C4-2B (cell line): ENCODE measurements at regions not wholly inside any gene's neighbourhood (a gene's known extent, or its start where the extent isn't known, plus 50 kb on each side); places are given as distances from the start of the nearest gene placed in this dataset.

Experiments
- H3K27ac ChIP-seq: fragments of 450-650 bp; 2 replicates; pipeline ENCODE4 v1.5.1; 2017
- CTCF ChIP-seq: fragments of 450-650 bp; conservative IDR thresholded peaks from 2 replicates; pipeline ENCODE4 v1.5.1; 2017; ENCODE audit warnings: mild to moderate bottlenecking
- ZFX ChIP-seq: fragments of 450-650 bp; IDR thresholded peaks from 2 replicates; pipeline ENCODE4 v1.6.1; 2017

- TF ChIP-seq ZFX (no peak), CTCF (no peak)
- H3K27ac ChIP-seq: no peak overlapping the region
Measured at GRCh38 chrX:99184153-99184552, 1225.9 kb downstream of the PCDH19 start.

DNA sequence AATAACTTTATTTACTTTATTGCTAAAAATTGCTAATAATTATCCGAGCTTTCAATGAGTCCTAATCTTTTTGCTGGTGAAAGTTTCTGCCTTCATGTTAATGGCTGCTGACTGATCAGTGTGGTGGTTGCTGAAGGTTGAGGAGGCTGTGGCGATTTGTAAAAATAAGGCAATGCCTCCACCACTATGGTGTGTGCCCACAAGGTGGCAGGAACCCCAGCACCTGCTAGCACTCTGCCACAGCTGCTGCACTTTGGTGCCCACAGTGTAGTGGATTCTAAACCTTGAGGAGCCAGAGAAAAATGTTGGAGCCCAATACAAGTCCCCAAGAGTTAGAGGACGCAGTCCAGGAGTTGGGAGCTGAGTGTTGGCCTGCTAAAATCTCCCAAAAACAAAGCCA lies 1237.1 kb downstream of the PCDH19 start:
- TF ChIP-seq CTCF (peak; percentile 21), ZFX (no peak)

DNA sequence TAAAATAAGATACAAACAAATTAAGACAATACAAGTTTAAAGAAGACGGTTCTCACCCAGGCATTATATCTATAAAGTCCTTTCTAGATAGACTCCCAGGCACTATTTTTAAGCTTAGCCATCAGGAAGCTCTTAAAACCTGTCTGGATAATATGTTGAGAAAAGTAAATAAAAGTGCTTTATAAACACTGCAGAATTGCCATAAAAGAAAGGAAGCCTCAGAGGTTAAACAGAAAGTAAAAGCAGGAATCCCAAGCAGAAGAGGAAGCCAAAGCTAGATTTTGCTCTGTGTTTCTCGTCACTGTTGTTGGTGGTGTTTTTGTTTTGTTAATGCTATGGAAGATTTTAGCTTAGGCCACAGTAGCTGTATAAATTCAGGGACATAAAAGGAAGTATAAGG lies 1267.3 kb downstream of the PCDH19 start:
- no peak overlapping the region for H3K27ac ChIP-seq
- TF ChIP-seq ZFX (no peak), CTCF (no peak)

More for the DNA sequence above, 1237.1 kb downstream of the PCDH19 start:
- no peak overlapping the region for H3K27ac ChIP-seq

DNA sequence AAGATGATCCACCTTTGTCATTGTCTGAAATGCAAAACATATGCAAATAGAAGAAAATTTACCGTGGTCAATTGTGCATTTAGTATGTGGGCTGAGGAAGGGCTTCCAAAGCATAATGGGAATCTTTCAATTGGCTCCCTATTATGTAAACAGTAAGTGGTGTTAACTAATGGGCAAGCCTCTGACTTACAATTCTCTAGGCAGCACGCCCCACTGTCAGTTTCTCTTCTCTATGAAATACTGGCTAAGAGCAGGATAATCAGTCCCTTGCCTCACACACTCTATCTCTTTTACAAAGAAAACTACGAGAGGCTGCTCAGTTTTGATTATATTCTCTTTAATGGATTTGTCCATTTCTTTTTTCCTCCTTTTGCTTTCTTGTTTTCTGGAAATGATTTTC lies 1272.6 kb downstream of the PCDH19 start:
- no peak for TF ChIP-seq CTCF

DNA sequence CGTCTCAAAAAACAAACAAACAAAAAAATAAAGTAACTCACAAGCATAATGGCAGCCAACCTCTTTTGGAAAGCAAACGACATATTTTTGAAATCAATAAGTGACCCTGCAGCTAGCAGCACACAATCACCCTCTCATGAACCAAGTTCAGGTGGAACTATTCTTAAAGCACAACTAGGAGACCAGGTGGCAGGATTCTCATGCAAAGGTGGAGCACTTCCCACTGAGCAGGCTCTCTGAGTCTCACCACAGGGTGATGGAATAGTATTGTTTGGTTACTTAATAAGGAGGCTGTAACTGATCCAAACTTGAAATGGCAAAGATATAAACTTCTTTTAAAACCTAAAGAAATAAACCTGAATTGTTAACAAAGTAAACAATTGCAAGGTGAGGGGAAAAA lies 1293.1 kb downstream of the PCDH19 start:
- no peak overlapping the region for H3K27ac ChIP-seq
- TF ChIP-seq ZFX (no peak), CTCF (no peak)

More for the DNA sequence above, 1272.6 kb downstream of the PCDH19 start:
- no peak overlapping the region for H3K27ac ChIP-seq

DNA sequence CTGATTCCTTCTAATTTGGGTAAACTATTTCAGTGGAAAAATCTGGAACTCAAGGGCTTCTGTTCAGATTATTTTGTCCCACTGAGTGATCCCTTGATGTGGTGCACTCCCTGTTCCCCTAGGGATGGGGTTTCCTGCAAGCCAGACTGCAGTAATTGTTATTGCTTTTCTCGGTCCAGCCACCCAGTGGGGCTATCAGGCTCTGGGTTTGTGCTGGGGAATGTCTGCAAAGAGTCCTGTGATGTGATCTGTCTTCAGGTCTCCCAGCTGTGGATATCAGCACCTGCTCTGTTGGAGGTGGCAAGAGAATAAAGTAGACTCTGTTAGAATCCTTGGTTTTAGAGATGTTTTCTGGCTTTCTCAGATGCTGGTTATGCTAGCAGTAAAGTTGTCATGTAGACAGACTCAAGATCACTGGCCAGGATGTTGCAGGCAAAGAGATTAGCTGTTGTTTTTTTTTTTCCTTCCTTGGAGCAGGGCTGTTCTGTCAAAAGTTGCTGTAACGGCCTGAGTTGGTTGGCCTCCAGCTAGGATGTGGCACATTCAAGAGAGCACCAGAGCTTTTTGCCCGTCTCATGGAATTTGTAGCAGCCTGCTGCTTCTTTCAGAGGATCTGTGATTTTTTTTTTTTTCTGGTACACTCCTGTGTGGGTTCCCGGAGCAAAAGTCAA lies 1314.0 kb downstream of the PCDH19 start:
- TF ChIP-seq CTCF: no peak
- no peak for TF ChIP-seq ZFX
- no peak overlapping the region for H3K27ac ChIP-seq

DNA sequence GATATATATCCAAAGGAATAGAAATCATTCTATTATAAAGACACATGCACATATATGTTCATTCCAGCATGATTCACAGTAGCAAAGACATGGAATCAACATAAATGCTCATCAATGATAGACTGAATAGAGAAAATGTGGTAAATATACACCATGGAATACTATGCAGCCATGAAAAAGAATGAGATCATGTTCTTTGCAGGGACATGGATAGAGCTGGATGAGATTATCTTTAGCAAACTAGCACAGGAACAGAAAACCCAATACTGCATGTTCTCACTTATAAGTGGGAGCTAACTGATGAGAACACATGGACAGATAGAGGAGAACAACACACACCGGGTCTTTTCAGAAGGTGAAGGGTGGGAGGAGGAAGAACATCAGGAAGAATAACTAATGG lies 1318.6 kb downstream of the PCDH19 start:
- H3K27ac ChIP-seq: no peak overlapping the region
- no peak for TF ChIP-seq CTCF
- TF ChIP-seq ZFX: no peak
